HEK293 (cell line): ENCODE measurements at regions not wholly inside any gene's neighbourhood (a gene's known extent, or its start where the extent isn't known, plus 50 kb on each side); places are given as distances from the start of the nearest gene placed in this dataset.

Source experiments
- CTCF ChIA-PET: fragments of 350-600 bp; formaldehyde crosslinking; extraction: SDS; loops from one replicate; lab custom pipeline; 2021; ENCODE audit warnings: antibody characterized with exemption; lab: Yijun Ruan, JAX
- POLR2A ChIA-PET: fragments of 300-600 bp; formaldehyde crosslinking; extraction: SDS; loops from one replicate; lab custom pipeline; 2020; ENCODE audit warnings: antibody characterized with exemption, inconsistent platforms; lab: Yijun Ruan, JAX
- H3K27ac ChIP-seq: fragments of 200-500 bp; sonication (Bioruptor generic); 2 replicates; pipeline ENCODE4 v1.5.1; 2014; ENCODE audit warnings: low read depth, low read length, control low read depth, inconsistent platforms; ENCODE audit errors: extremely low read depth
- H3K36me3 ChIP-seq, 2 experiments: fragments of 200-500 bp in 1 of 2; sonication (Bioruptor generic) in 1 of 2; 1 replicate in 1 of 2; 2 replicates in 1 of 2; pipeline ENCODE4 v1.5.1; 2014 to 2017; ENCODE audit warnings: inconsistent platforms in 2 of 2, low read length in 2 of 2; ENCODE audit not compliant: control insufficient read depth in 2 of 2, insufficient read depth in 1 of 2
- H3K4me1 ChIP-seq: fragments of 200-500 bp; sonication (Bioruptor generic); 2 replicates; pipeline ENCODE4 v1.5.1; 2014; ENCODE audit warnings: mild to moderate bottlenecking, low read length, inconsistent platforms; ENCODE audit not compliant: control insufficient read depth, insufficient read depth
- H3K4me3 ChIP-seq: 2 replicates; pipeline ENCODE4 v1.5.1; 2011; ENCODE audit warnings: low read depth, mild to moderate bottlenecking, control low read depth, low read length, moderate library complexity
- H3K9me3 ChIP-seq: fragments of 200-500 bp; sonication (Bioruptor generic); 2 replicates; pipeline ENCODE4 v1.5.1; 2014; ENCODE audit warnings: low read depth, low read length, inconsistent platforms; ENCODE audit not compliant: control insufficient read depth, insufficient read depth
- BCL11A ChIP-seq: fragments of 450-650 bp; formaldehyde crosslinking; IDR thresholded peaks from 2 replicates; pipeline ENCODE4 v1.5.1; 2016; ENCODE audit warnings: low read depth, missing biosample characterization, missing genetic modification characterization
- KLF1 ChIP-seq: fragments of 450-650 bp; formaldehyde crosslinking; IDR thresholded peaks from 2 replicates; pipeline ENCODE4 v1.5.1; 2016; ENCODE audit warnings: missing biosample characterization, missing genetic modification characterization
- KLF16 ChIP-seq: fragments of 450-650 bp; formaldehyde crosslinking; IDR thresholded peaks from 2 replicates; pipeline ENCODE4 v1.5.1; 2017; ENCODE audit warnings: missing biosample characterization, missing genetic modification characterization
- MZF1 ChIP-seq: fragments of 450-650 bp; formaldehyde crosslinking; IDR thresholded peaks from 2 replicates; pipeline ENCODE4 v1.5.1; 2017; ENCODE audit warnings: missing biosample characterization, missing genetic modification characterization, borderline replicate concordance
- PRDM1 ChIP-seq: fragments of 450-650 bp; formaldehyde crosslinking; IDR thresholded peaks from 2 replicates; pipeline ENCODE4; 2016; ENCODE audit warnings: missing biosample characterization, missing genetic modification characterization
- RBAK ChIP-seq: fragments of 450-650 bp; formaldehyde crosslinking; IDR thresholded peaks from 2 replicates; pipeline ENCODE4 v1.5.1; 2016; ENCODE audit warnings: missing biosample characterization, missing genetic modification characterization
- SCRT2 ChIP-seq: fragments of 450-650 bp; formaldehyde crosslinking; IDR thresholded peaks from 2 replicates; pipeline ENCODE4 v1.5.1; 2016; ENCODE audit warnings: missing biosample characterization, missing genetic modification characterization
- SP3 ChIP-seq: fragments of 450-650 bp; formaldehyde crosslinking; IDR thresholded peaks from 2 replicates; pipeline ENCODE4 v1.5.1; 2016; ENCODE audit warnings: missing biosample characterization, missing genetic modification characterization
- ZBTB7A ChIP-seq: fragments of 450-650 bp; formaldehyde crosslinking; IDR thresholded peaks from 2 replicates; pipeline ENCODE4 v1.5.1; 2016; ENCODE audit warnings: low read depth, missing biosample characterization, missing genetic modification characterization
- ZBTB8A ChIP-seq: fragments of 450-650 bp; formaldehyde crosslinking; IDR thresholded peaks from 2 replicates; pipeline ENCODE4 v1.5.1; 2016; ENCODE audit warnings: missing biosample characterization, missing genetic modification characterization
- ZFP3 ChIP-seq: fragments of 450-650 bp; formaldehyde crosslinking; IDR thresholded peaks from 2 replicates; pipeline ENCODE4 v1.5.1; 2016; ENCODE audit warnings: low read depth, missing biosample characterization, missing genetic modification characterization
- ZFP69B ChIP-seq: fragments of 450-650 bp; formaldehyde crosslinking; IDR thresholded peaks from 2 replicates; pipeline ENCODE4 v1.5.1; 2016; ENCODE audit warnings: missing biosample characterization, missing genetic modification characterization
- ZNF10 ChIP-seq: fragments of 450-650 bp; formaldehyde crosslinking; IDR thresholded peaks from 2 replicates; pipeline ENCODE4 v1.5.1; 2017; ENCODE audit warnings: missing biosample characterization, missing genetic modification characterization
- ZNF121 ChIP-seq: fragments of 450-650 bp; formaldehyde crosslinking; IDR thresholded peaks from 2 replicates; pipeline ENCODE4 v1.5.1; 2016; ENCODE audit warnings: missing biosample characterization, missing genetic modification characterization
- ZNF155 ChIP-seq: fragments of 450-650 bp; formaldehyde crosslinking; IDR thresholded peaks from 2 replicates; pipeline ENCODE4 v1.5.1; 2016; ENCODE audit warnings: missing biosample characterization, missing genetic modification characterization
- ZNF175 ChIP-seq: fragments of 450-650 bp; formaldehyde crosslinking; IDR thresholded peaks from 2 replicates; pipeline ENCODE4 v1.5.1; 2016; ENCODE audit warnings: missing biosample characterization, missing genetic modification characterization
- ZNF223 ChIP-seq: fragments of 450-650 bp; formaldehyde crosslinking; IDR thresholded peaks from 2 replicates; pipeline ENCODE4 v1.5.1; 2016; ENCODE audit warnings: missing biosample characterization, missing genetic modification characterization
- ZNF248 ChIP-seq: fragments of 450-650 bp; formaldehyde crosslinking; IDR thresholded peaks from 2 replicates; pipeline ENCODE4 v1.5.1; 2017; ENCODE audit warnings: missing biosample characterization, missing genetic modification characterization
- ZNF302 ChIP-seq: fragments of 450-650 bp; formaldehyde crosslinking; IDR thresholded peaks from 2 replicates; pipeline ENCODE4 v1.5.1; 2016; ENCODE audit warnings: missing biosample characterization, missing genetic modification characterization, low read depth
- ZNF324 ChIP-seq: fragments of 450-650 bp; formaldehyde crosslinking; IDR thresholded peaks from 2 replicates; pipeline ENCODE4 v1.5.1; 2016; ENCODE audit warnings: missing biosample characterization, missing genetic modification characterization
- ZNF341 ChIP-seq: fragments of 450-650 bp; formaldehyde crosslinking; IDR thresholded peaks from 2 replicates; pipeline ENCODE4; 2016; ENCODE audit warnings: low read depth, missing biosample characterization, missing genetic modification characterization
- ZNF423 ChIP-seq: fragments of 450-650 bp; formaldehyde crosslinking; IDR thresholded peaks from 2 replicates; pipeline ENCODE4 v1.5.1; 2016; ENCODE audit warnings: missing biosample characterization, missing genetic modification characterization
- ZNF426 ChIP-seq: fragments of 450-650 bp; formaldehyde crosslinking; IDR thresholded peaks from 2 replicates; pipeline ENCODE4 v1.5.1; 2017; ENCODE audit warnings: missing biosample characterization, missing genetic modification characterization, mild to moderate bottlenecking, inconsistent platforms, moderate library complexity
- ZNF433 ChIP-seq: fragments of 450-650 bp; formaldehyde crosslinking; IDR thresholded peaks from 2 replicates; pipeline ENCODE4 v1.5.1; 2016; ENCODE audit warnings: missing biosample characterization, missing genetic modification characterization, low read depth
- ZNF549 ChIP-seq: fragments of 450-650 bp; IDR thresholded peaks from 2 replicates; pipeline ENCODE4 v1.5.1; 2018; ENCODE audit warnings: missing biosample characterization, missing genetic modification characterization, mild to moderate bottlenecking, inconsistent platforms, moderate library complexity
- ZNF555 ChIP-seq: fragments of 450-650 bp; formaldehyde crosslinking; conservative IDR thresholded peaks from 2 replicates; pipeline ENCODE4 v1.5.1; 2017; ENCODE audit warnings: missing biosample characterization, mild to moderate bottlenecking, missing genetic modification characterization, inconsistent platforms
- ZNF561 ChIP-seq: fragments of 450-650 bp; IDR thresholded peaks from 2 replicates; pipeline ENCODE4 v1.5.1; 2018; ENCODE audit warnings: missing biosample characterization, missing genetic modification characterization, borderline replicate concordance
- ZNF585B ChIP-seq: fragments of 450-650 bp; formaldehyde crosslinking; IDR thresholded peaks from 2 replicates; pipeline ENCODE4 v1.5.1; 2016; ENCODE audit warnings: missing biosample characterization, missing genetic modification characterization
- ZNF600 ChIP-seq: fragments of 450-650 bp; formaldehyde crosslinking; IDR thresholded peaks from 2 replicates; pipeline ENCODE4 v1.5.1; 2016; ENCODE audit warnings: missing biosample characterization, missing genetic modification characterization
- ZNF626 ChIP-seq: fragments of 450-650 bp; sonication (Bioruptor Pico); formaldehyde crosslinking; IDR thresholded peaks from 2 replicates; pipeline ENCODE4 v1.5.1; 2018; ENCODE audit warnings: missing biosample characterization, missing genetic modification characterization, inconsistent platforms
- ZNF654 ChIP-seq: fragments of 450-650 bp; formaldehyde crosslinking; IDR thresholded peaks from 2 replicates; pipeline ENCODE4 v1.5.1; 2016; ENCODE audit warnings: low read depth, missing biosample characterization, missing genetic modification characterization
- ZSCAN16 ChIP-seq: fragments of 450-650 bp; formaldehyde crosslinking; IDR thresholded peaks from 2 replicates; pipeline ENCODE4 v1.5.1; 2016; ENCODE audit warnings: missing biosample characterization, missing genetic modification characterization
- TF ChIP-seq, protein P1 (sequence below): sonication (generic); formaldehyde crosslinking; IDR thresholded peaks from 2 replicates; pipeline ENCODE4 v1.8.1; 2022; ENCODE audit warnings: mild to moderate bottlenecking, moderate library complexity, missing genetic modification reagents
- TF ChIP-seq, protein P2 (sequence below): fragments of 450-650 bp; formaldehyde crosslinking; IDR thresholded peaks from 2 replicates; pipeline ENCODE4 v1.5.1; 2016; ENCODE audit warnings: missing biosample characterization, missing genetic modification characterization, low read depth

DNA sequence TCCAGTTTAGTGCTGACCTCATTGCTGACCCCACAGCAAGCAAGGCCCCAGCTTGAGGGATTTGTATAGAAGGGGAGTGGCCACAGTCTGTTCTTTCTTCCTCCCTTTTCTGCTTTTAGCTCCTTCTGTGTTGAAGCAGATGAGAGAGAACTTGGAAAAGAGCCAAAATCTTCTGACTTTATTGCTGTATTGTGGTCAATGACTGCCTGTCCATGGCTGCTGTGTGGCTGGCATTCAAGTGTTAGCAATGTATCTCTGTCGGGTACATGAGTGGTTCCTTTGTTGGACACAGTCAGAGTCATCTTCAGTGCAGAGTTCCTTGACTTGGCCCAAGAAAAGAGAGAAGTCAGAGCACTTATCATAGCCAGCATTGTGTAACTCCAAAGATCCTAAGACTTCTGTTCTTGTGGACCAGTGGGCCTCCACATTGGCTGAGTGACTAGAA lies 154.1 kb downstream of the LRRC70 start:
- ChIA-PET CTCF (no interaction called here), POLR2A (no interaction called here)
- TF ChIP-seq ZNF302 (tag by site-specific recombination) (no peak), ZNF433 (tag by site-specific recombination) (no peak), ZNF423 (no peak), ZNF341 (tag by site-specific recombination) (no peak), ZBTB7A (tag by site-specific recombination) (no peak), KLF1 (tag by site-specific recombination) (no peak), ZNF561 (tag by site-specific recombination) (no peak), ZNF155 (tag by site-specific recombination) (no peak), ZNF600 (tag by site-specific recombination) (no peak), SP3 (tag by site-specific recombination) (no peak), MZF1 (tag by site-specific recombination) (no peak), KLF16 (tag by site-specific recombination) (no peak), ZBTB8A (no peak), ZNF585B (tag by site-specific recombination) (no peak), ZNF248 (tag by site-specific recombination) (no peak), ZNF626 (tag by site-specific recombination) (no peak)
- TF ChIP-seq, protein P1, sequence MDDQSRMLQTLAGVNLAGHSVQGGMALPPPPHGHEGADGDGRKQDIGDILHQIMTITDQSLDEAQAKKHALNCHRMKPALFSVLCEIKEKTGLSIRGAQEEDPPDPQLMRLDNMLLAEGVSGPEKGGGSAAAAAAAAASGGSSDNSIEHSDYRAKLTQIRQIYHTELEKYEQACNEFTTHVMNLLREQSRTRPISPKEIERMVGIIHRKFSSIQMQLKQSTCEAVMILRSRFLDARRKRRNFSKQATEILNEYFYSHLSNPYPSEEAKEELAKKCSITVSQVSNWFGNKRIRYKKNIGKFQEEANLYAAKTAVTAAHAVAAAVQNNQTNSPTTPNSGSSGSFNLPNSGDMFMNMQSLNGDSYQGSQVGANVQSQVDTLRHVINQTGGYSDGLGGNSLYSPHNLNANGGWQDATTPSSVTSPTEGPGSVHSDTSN (CRISPR knock-in tag), result no peak
- TF ChIP-seq, protein P2, sequence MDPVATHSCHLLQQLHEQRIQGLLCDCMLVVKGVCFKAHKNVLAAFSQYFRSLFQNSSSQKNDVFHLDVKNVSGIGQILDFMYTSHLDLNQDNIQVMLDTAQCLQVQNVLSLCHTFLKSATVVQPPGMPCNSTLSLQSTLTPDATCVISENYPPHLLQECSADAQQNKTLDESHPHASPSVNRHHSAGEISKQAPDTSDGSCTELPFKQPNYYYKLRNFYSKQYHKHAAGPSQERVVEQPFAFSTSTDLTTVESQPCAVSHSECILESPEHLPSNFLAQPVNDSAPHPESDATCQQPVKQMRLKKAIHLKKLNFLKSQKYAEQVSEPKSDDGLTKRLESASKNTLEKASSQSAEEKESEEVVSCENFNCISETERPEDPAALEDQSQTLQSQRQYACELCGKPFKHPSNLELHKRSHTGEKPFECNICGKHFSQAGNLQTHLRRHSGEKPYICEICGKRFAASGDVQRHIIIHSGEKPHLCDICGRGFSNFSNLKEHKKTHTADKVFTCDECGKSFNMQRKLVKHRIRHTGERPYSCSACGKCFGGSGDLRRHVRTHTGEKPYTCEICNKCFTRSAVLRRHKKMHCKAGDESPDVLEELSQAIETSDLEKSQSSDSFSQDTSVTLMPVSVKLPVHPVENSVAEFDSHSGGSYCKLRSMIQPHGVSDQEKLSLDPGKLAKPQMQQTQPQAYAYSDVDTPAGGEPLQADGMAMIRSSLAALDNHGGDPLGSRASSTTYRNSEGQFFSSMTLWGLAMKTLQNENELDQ (tag by site-specific recombination), result no peak
- no peak overlapping the region for H3K27ac ChIP-seq
- H3K4me3 ChIP-seq, result no peak overlapping the region
- H3K36me3 ChIP-seq, result no peaks in the 10 kb centered on the region
- no peaks in the 10 kb centered on the region for H3K4me1 ChIP-seq
- no peaks in the 10 kb centered on the region for H3K9me3 ChIP-seq

DNA sequence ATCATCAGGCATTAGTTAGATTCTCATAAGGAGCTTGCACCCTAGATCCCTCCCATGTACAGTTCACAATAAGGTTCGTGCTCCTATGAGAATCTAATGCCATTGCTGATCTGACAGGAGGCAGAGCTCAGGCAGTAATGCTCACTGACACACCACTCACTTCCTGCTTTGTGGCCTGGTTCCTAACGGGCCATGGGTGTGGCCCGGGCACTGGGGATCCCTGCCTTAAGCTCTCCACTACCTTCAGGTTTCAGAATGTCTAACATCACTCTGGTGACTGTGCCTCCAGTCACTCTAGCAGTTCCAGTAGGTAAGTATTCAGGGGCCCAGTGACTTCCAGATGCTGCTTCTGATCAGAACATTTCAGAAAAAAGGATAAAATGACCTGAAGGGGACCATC lies 152.4 kb downstream of the LRRC70 start:
- Histone ChIP-seq H3K27ac (no peak overlapping the region), H3K4me1 (no peaks in the 10 kb centered on the region), H3K9me3 (no peaks in the 10 kb centered on the region), H3K4me3 (no peak overlapping the region), H3K36me3 (no peaks in the 10 kb centered on the region)
- ChIA-PET CTCF (no interaction called here), POLR2A (no interaction called here)
- TF ChIP-seq ZNF223, result no peak
- TF ChIP-seq ZNF555 (tag by site-specific recombination), result no peak
- TF ChIP-seq ZNF654, result no peak
- TF ChIP-seq ZNF426, result no peak

DNA sequence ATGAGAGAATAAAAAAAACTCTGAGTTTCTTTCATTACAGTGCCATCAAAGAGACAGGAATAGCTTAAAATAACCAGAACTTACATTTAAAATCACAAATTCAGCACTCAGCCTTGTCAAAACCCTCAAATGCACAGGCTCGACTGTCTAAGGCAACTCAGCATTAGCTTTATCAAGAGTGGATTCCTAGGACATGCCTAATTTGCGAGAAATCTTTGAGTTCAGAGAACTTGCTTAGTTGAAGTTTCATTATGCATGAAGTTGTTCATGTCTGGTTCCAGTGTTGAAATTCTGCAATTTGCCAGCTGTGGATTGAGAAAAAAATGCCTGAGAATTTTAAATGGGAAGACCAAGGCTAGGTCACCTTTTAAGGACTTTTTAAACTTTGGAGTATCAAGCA lies 151.1 kb downstream of the LRRC70 start:
- H3K4me1 ChIP-seq, result no peaks in the 10 kb centered on the region
- no peak overlapping the region for H3K27ac ChIP-seq
- POLR2A ChIA-PET, result no interaction called here
- H3K4me3 ChIP-seq, result no peak overlapping the region
- CTCF ChIA-PET, result no interaction called here
- no peaks in the 10 kb centered on the region for H3K9me3 ChIP-seq
- H3K36me3 ChIP-seq, result no peaks in the 10 kb centered on the region
- no peak for TF ChIP-seq ZBTB7A (tag by site-specific recombination)
- TF ChIP-seq ZFP69B (tag by site-specific recombination), result no peak
- TF ChIP-seq BCL11A (tag by site-specific recombination), result no peak
- TF ChIP-seq ZSCAN16, result no peak
- no peak for TF ChIP-seq ZNF549 (tag by site-specific recombination)
- no peak for TF ChIP-seq PRDM1
- no peak for TF ChIP-seq RBAK
- TF ChIP-seq ZNF223, result no peak
- TF ChIP-seq ZFP3, result no peak
- TF ChIP-seq ZNF121 (tag by site-specific recombination), result no peak
- TF ChIP-seq ZNF324 (tag by site-specific recombination), result no peak
- no peak for TF ChIP-seq SCRT2 (tag by site-specific recombination)
- TF ChIP-seq ZNF175 (tag by site-specific recombination), result no peak
- no peak for TF ChIP-seq ZNF423
- no peak for TF ChIP-seq ZNF10 (tag by site-specific recombination)
